ENCODE measurements at regions not wholly inside any gene's neighbourhood (a gene's known extent, or its start where the extent isn't known, plus 50 kb on each side); places are given as distances from the start of the nearest gene placed in this dataset.
A peak's percentile ranks its signal among the peaks of the same experiment; 100 is the strongest.
"Not testable (repeated sequence)": the region's sequence is repeated elsewhere in the genome, so short reads cannot be mapped to it uniquely, and the experiment has no call there.

- no peak for DNase-seq
Measured at GRCh38 chr2:175755169-175755568, 246.9 kb downstream of the LNPK start.

DNA sequence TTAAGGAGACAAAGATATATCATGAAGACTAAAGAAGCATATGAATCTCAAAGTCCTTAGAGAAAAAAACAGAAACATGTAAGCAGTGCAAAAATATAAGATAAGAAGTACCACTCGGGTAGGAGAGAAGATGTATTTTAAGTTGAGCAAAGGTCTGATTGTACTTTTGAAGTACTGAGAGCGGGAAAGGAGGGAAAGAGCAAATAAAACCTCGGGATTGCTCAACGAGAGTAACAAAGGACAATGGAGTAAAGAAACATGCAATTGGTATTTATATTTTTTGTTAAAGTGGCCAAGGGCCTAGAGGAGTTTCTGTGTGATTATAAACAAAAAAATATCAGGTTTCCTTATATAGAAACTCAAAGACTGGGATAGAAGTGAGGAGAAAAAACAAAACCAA lies 251.9 kb downstream of the LNPK start:
- DNase-seq = no peak

DNA sequence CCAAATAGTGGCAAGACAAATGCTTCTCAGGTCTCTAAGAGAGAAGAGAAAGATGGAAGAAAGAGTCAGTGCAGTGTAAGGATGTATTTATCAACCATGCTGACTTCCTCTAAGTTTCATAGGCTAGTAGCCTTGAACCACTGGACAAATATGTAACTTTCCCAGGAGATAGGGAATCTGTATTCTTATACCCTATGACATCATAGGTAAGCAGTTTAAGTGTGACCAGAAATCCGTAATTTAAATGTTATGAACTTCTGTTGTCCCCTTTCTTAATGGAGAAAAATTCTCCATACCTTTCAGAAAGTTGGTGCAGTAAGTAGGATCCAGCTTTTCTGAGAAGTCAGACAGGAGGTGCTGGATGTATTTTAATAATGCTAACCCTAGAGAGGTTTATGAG lies 256.2 kb downstream of the LNPK start:
- DNase-seq = no peak

DNA sequence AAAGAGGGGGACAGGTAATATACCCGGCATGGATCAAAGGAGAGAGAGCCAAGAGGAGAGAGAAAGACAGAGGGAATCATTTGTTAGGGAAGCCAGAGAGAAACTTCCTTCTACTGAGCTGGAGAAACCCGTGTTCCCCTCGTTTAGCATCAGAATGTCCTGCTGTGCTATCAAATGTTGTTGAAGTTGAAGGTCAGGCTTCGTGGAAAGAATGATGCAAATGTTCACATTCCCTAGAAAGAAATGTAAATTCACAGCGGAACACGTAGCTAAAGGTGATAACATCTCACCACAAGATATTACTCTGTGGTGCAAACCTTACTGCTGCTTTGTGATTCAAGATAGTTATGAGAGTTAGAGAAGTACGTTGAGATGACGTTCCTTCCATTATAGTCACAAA lies 258.1 kb downstream of the LNPK start:
- DNase-seq = no peak

GRCh38 chr2:175743011-175743410 lies 259.1 kb downstream of the LNPK start:
- DNase-seq = no peak

- DNase-seq = no peak
Measured at GRCh38 chr2:175742367-175742766, 259.7 kb downstream of the LNPK start.

GRCh38 chr2:175741164-175741563 lies 260.9 kb downstream of the LNPK start:
- no peak for DNase-seq

GRCh38 chr2:175737722-175738361 lies 264.2 kb downstream of the LNPK start:
- DNase-seq = no peak

DNA sequence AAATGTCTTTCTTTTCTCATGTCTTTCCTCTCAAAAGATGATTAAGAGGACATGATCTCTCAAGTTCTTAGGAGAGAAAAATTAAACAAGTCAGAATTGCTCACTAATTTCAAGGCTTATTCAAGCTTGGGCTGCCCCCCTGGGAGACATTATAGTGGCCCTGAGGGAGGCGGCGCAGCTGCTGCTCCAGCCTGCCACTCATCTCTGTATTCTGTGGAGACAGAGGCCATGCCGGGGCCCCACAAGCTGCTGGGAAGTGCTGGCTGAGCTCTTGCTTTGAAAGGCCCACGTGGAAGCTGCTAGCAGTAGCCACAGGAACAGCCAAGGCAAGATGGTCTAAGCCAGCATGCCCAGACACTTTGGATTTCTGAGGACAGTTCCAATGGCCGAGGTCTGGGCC lies 267.4 kb downstream of the LNPK start:
- DNase-seq = peak; percentile 27

GRCh38 chr2:175732531-175732930 lies 269.5 kb downstream of the LNPK start:
- DNase-seq = no peak

DNA sequence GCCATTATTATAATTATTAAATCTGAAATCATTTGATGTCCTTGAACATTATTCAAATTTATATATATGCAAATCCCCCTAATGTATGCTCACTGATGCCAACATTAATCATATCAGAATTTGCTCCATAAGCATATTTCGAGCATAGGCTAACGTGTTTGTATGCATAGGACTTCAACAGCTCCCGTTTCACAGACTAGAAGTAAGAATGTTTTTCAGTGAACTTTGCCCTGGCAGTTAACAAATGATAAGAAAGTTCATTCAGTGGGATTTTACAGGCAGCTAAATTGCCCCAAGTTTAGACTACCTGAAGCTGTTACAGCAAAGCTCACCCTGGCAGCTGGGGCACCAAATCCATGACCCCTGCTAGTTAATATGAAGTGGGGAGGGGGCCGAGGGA lies 272.0 kb downstream of the LNPK start:
- DNase-seq = no peak

GRCh38 chr2:175729049-175729706 lies 272.9 kb downstream of the LNPK start:
- DNase-seq = no peak

DNA sequence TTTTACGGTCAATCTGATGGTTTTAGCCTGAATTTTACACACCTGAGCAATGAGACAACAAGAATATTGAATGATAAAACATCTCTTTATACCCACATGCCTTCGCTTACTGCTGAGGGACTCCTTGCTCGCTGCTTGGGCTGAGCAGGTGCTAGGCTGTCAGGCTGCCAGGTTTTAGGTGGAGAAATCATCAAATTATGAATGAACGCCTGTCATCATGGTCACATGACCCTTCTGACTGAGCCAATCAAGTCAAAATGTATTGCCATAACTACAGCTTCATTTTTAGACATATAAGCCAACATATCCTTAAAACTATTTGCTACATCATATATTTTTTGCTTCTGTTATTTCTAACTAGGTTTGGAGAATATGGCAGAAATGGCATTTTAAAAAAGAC lies 274.0 kb downstream of the LNPK start:
- DNase-seq = no peak

DNA sequence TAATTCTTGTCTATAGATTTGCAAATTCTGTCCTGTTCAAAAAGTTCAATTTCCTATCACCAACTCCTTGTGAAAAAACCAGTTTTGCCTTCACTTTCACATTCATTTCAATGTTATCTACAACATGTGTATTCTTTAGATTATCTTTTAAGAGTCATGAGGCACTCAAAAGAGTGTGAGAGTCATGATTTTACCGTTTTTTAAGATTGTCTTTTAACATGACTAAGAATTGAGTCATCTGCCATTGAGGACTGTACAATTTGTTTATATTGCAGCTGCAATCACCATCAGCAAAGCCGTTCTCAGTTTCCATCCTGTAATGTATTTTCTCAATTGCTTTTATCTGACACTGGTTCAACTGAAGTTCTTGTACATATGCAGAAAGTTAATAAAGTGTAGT lies 275.8 kb downstream of the LNPK start:
- DNase-seq = no peak

GRCh38 chr2:175709248-175709647 lies 292.8 kb downstream of the LNPK start:
- no peak for DNase-seq

DNA sequence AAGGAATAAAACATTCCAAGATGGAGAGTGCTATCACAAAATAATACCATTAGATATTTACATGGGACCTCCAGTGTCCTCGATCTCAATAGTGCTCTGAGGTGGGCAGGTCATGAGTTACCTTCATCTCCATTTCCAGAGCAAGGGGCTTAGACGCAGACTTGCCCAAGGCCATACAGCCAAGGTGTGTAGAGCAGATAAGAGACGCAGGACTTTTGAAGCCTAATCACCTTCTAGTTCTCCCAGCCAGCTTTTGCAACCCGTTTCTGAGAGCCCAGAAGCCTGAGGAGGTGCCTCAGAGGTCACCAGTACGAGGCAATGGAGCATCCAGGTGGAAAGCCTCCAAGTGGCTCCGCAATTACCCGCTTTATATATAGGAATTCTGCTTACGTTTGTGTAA lies 294.7 kb downstream of the LNPK start:
- DNase-seq = no peak

DNA sequence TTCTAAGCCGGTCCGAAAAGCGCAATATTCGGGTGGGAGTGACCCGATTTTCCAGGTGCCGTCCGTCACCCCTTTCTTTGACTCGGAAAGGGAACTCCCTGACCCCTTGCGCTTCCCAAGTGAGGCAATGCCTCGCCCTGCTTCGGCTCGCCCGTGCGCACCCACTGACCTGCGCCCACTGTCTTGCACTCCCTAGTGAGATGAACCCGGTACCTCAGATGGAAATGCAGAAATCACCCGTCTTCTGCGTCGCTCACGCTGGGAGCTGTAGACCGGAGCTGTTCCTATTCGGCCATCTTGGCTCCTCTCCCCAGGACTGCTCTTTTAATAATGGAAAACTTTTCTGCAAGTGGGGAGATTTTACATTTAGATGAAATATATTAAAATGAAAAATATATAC lies 297.5 kb downstream of the LNPK start:
- DNase-seq = not testable (repeated sequence)

DNA sequence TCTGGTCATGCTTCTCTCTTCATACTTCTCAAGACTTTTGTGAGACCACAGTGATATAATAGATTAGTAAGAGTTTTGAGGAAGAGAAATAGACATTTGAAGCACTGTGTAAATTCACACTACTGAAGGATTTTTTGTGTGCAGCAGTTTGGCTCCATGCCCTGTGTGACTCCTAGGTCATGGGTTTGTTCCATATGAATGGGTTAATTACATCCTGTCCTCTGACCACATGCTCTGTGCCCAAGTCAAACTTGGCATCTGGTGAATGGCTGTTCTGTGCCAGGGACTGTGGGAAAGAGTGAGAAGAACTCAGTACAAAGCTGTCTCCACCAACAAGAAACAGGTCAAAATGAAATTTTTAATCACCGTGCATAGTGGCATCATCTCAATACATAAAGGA lies 304.0 kb downstream of the LNPK start:
- no peak for DNase-seq

GRCh38 chr2:175690113-175690837 lies 311.8 kb downstream of the LNPK start:
- DNase-seq = peak; percentile 72

GRCh38 chr2:175688243-175688642 lies 313.8 kb downstream of the LNPK start:
- DNase-seq = no peak

DNA sequence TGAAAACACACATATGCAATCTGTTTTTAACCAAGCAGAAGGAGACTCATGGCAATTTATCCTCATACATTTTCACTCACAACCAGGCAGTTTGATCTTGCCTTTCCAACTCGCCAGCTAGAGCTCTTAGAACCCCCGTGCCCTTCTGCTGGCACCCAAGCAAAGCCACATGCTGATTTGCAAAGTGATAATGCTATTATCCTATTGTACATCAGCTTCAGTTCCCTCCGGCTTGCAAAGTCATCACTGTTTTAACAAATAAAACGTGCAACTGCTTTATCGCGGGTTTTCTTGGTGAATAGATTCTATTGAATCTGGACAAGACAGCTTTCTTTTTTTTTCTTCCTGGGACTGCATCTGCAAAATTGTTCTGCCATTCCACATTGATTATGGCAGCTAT lies 314.6 kb downstream of the LNPK start:
- peak; percentile 50 for DNase-seq

- no peak for DNase-seq
Measured at GRCh38 chr2:175686002-175686401, 316.1 kb downstream of the LNPK start.

- no peak for DNase-seq
Measured at GRCh38 chr2:175684466-175684865, 317.6 kb downstream of the LNPK start.

DNA sequence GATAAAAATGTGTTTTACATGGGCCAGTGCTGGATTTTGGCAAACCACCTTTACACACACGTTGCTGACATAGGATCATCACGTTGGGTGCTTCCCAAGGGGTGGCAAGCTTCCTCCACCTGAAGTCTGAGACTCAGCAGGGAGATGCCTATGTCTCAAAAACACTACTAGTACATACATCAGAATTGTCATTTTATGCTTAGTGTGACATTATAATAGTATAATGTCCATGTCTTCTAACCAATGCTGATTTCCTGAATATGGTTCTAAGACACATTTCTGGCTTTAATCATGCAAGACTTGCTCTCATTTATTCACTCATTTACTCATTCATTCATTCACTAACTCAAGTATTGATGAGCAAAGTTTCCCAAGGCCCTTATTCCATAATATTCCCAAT lies 322.3 kb downstream of the LNPK start:
- no peak for DNase-seq

All from NCI-H345 (cell line).